GM12865 (cell line): ENCODE measurements at regions not wholly inside any gene's neighbourhood (a gene's known extent, or its start where the extent isn't known, plus 50 kb on each side); places are given as distances from the start of the nearest gene placed in this dataset.

Experiments
- DNase-seq: peaks from one replicate; pipeline ENCODE4 v3.0.0; 2010; ENCODE audit warnings: low read depth
- H3K4me3 ChIP-seq: 2 replicates; pipeline ENCODE4 v1.5.1; 2011; ENCODE audit warnings: mild to moderate bottlenecking, low read depth, low read length, control low read depth
- TF ChIP-seq, protein P1 (sequence below): IDR thresholded peaks from 2 replicates; pipeline ENCODE4 v1.5.1; 2011; ENCODE audit warnings: low read length, control low read depth, low read depth, inconsistent platforms; ENCODE audit not compliant: insufficient read depth; ENCODE audit errors: missing control alignments

DNA sequence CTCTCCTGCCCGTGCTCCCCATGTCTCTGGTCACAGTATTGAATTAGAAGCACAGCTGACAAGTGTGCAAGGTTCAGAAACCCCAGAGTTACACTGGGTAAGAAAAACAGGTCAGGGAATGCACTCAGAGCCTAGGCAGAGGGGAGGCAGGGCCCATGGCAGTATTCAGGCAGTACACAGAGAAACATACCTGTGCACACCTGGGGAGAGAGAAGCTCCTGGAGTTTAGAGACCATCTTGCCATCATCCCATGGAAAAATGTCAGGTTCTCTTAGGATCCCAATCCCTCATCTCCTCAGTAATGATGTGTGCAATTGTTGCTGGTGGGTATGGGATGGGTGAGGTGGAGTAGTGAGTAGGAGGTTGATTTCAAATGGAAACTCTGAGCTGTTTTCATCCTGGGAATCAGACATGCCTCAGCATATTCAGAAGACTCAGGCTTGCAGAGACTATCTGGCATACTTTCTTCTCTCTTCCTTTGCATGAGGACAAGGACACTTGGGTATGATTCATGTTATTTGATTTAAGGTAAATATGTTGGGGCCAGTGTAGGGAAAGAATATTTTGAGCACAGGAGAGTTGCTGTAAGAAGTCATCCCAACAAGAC is 228.5 kb downstream of the ESM1 start:
- TF ChIP-seq, protein P1, sequence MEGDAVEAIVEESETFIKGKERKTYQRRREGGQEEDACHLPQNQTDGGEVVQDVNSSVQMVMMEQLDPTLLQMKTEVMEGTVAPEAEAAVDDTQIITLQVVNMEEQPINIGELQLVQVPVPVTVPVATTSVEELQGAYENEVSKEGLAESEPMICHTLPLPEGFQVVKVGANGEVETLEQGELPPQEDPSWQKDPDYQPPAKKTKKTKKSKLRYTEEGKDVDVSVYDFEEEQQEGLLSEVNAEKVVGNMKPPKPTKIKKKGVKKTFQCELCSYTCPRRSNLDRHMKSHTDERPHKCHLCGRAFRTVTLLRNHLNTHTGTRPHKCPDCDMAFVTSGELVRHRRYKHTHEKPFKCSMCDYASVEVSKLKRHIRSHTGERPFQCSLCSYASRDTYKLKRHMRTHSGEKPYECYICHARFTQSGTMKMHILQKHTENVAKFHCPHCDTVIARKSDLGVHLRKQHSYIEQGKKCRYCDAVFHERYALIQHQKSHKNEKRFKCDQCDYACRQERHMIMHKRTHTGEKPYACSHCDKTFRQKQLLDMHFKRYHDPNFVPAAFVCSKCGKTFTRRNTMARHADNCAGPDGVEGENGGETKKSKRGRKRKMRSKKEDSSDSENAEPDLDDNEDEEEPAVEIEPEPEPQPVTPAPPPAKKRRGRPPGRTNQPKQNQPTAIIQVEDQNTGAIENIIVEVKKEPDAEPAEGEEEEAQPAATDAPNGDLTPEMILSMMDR, result no peak
- H3K4me3 ChIP-seq, result no peak overlapping the region
- no peak for DNase-seq

DNA sequence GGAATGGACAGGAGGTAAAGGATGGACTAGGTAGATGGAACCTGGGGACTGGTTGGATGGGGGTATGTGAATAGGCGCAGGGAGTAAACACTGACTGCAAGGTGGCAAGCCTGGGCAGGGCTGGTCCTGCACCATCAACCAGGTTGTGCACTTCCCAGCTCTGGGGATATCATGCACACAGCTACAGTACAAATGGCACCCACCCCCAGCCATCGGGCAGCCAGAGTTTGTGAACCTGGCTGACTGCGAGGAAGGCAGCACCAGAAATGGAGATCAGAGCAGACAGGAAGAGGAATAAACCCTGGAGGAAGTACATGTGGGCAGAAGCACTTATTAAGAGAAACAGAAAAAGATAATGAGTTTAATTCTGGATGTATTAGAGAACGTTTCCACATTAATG is 229.1 kb downstream of the ESM1 start:
- TF ChIP-seq, protein P1, result no peak
- H3K4me3 ChIP-seq, result no peak overlapping the region
- DNase-seq, result no peak

DNA sequence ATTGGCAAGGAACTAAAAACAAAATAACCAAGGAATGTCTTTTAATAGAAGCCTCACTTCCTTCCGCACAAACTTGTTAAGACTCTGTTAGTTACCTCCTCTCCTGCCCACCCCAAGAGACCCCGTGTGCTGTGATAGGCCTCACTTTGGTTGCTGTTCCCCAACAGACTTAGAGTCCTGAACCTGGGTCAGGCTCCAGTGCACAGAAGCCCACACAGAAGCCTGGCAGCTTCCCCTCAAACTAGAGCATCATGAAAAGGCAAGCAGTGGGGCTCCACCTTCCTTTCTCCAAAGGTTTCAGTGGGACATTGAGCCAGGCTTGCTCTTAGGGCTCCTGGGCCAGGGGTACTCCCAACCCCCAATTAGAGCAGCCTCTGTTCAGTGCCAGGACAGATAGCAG is 230.5 kb downstream of the ESM1 start:
- no peak overlapping the region for H3K4me3 ChIP-seq
- no peak for DNase-seq
- TF ChIP-seq, protein P1, result no peak

DNA sequence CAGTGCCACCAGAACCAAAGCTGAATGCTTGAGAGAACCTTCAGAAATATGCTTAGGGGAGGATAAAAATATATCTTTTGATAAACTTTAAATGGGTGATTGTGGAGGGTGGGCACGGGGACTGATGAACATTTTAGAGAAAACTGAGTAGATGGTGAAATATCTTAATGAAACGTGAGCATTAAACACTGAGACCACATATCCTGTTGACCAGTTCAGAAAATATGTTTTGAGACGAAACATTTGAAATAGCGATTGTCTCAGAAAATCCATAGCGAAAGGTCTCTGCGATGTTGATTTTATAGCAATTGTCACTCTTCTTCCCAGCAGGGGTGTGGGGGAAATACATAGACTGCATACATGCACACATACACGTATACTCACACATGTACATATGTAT is 231.0 kb downstream of the ESM1 start:
- H3K4me3 ChIP-seq, result no peak overlapping the region
- no peak for DNase-seq
- TF ChIP-seq, protein P1, result no peak

DNA sequence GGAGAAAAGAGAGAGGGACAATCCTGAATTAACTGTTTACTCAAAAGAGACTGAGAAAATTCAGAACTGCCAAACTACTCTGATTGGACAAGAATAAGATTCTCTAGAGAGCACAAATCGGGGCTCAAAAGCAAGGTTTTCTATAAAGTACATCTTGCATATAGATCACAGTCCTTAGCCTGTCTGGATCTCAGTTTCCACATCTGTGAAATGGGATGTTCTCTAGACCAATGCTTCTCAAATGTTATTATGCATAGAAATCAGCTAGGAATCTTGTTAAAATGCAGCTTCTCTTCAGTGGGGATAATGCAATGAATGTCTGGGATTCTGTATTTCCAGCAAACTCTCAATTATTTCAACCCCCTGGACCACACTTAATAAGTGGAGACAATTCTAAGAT is 231.6 kb downstream of the ESM1 start:
- H3K4me3 ChIP-seq, result no peak overlapping the region
- TF ChIP-seq, protein P1, result no peak
- DNase-seq, result no peak

DNA sequence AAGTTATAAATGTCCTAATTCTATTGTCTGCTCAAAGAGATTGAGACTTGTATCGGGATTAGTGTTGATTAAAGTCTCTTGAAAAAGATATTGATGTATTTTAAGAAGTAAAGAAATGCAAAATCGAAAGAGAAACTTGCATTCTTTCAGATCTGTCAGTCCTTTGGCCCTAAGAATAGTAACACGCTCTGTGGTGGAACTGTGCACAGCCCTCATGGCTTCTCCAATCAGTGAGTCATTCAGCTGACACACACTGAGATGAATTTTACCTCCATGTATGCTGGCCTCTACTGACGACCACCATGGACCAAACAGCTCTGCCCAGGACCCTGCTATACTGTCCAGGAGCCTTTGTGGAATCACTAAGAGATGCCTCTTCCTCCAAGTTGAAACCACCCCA is 232.4 kb downstream of the ESM1 start:
- peak; percentile 78 for DNase-seq
- TF ChIP-seq, protein P1, result no peak
- peak overlapping the region; percentile 30 for H3K4me3 ChIP-seq

DNA sequence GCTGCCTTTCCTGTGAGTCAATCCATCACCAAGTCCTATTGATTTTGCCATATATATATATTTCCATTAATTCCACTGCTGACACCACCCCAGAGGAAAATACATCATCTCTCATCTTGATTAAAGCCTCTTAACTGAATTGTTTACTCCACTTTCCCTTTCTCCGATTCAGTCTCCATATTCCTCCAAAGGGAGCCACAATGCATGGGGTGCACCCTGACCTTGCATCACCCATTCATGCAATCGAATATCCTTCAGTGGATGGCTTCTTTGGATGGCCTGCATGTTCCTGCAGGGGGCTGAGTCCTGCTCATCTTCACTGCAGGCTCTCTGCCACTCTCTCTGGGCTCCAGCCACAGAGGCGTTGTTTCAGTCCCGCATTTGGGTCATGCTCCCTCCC is 231.0 kb downstream of the SNX18 start:
- TF ChIP-seq, protein P1, result no peak
- no peak overlapping the region for H3K4me3 ChIP-seq
- no peak for DNase-seq
